GM21360 (cell line): ENCODE measurements at regions not wholly inside any gene's neighbourhood (a gene's known extent, or its start where the extent isn't known, plus 50 kb on each side); places are given as distances from the start of the nearest gene placed in this dataset.
"Not testable (repeated sequence)": the region's sequence is repeated elsewhere in the genome, so short reads cannot be mapped to it uniquely, and the experiment has no call there.

Source experiments
- ATAC-seq: cut with Tn5 transposase; IDR thresholded peaks from one replicate; pipeline ENCODE4 v1.9.1; 2021; ENCODE audit warnings: mild to moderate bottlenecking, moderate library complexity; ENCODE audit not compliant: unreplicated experiment

- ATAC-seq, result no peak
These were observed 193.4 kb upstream of the CDH11 start for GRCh38 chr16:65315081-65315780.

DNA sequence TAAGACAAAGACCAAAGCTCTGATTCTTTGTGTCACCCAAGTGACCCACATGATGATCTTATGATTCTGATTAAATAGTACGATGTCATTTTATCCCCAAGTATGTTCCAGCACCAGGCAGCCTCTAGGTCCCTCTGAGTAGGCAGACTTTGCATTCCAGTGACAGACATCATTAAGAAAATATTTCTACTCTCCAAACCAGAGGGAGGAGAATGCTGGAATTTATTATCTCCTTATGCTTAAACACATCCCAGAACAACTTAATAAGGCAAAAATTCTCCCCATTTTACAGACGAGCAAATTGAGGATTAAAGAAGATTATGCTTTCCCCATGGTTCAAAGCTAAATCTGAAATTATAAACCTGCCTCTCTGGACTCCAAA lies 192.8 kb upstream of the CDH11 start:
- no peak for ATAC-seq

DNA sequence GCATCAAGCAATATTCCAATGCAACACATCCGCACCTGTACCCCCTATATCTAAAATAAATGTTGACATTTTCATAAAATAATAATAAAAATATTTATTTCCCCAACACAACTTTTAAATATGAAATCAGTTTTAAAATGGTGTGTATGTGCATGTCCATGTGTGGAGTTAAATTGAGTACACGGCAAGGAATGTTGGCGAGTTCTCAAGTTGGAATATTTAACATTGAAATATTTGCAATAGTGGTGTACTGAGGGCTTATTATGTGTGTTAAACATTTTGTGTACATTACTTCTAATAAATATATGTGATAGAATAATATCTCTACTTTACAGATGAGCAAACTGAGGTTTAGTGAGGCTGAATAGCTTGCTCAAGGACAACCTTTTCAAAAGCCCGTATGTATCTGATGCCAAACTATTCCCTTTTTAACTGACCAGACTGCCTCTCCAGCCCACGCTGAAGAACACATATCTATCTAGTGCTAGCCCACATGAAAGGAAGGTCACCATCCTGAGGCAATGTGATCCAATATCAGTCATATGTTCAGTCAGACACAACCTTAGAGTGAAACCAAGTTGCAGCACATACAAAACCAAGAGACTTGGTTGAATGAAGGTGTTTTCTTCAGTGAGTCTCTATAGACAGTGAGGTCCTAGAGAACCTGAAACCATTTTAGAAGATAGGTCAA lies 192.2 kb upstream of the CDH11 start:
- no peak for ATAC-seq

- no peak for ATAC-seq
These were observed 190.9 kb upstream of the CDH11 start for GRCh38 chr16:65312795-65313194.

- no peak for ATAC-seq
These were observed 190.2 kb upstream of the CDH11 start for GRCh38 chr16:65312071-65312470.

GRCh38 chr16:65310491-65310890 lies 188.6 kb upstream of the CDH11 start:
- not testable (repeated sequence) for ATAC-seq

DNA sequence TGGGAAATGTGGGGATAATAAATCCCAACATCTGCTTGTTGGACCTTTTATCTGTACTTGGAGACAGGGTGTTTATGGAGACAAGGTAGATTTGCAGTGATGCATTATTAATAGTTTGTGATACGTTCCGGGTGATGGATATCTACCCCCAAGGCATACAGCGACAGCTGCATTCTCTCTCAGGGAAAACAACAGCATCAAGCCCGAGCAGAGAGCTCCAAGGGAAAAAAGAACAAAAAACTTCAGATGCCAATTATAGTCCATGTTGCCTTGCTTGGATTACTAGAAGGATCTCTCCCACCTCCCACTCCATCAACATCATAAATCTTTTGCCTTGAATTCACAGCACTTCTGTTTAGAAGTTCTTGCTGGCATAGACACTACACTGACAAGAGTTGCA lies 187.5 kb upstream of the CDH11 start:
- ATAC-seq, result no peak

GRCh38 chr16:65308506-65308905 lies 186.6 kb upstream of the CDH11 start:
- ATAC-seq, result no peak

DNA sequence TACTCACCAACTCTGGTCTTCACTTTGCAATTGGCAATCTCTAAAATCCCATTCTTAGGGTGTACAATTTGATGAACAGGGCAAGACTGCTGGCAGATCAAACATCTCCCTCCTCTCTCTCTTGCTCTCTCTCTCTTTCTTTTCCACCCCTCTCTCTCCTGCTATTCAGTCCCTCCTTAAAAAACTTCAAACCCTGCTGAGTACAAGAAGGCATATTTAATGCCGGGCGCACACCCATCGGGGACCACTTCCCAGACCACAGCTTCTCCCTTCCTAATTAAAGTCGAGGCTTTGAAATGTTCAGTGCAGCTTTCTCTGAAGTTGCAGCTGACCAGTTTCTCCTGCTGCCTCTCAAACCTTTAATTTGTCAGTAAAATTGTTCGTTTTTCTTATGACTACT lies 185.4 kb upstream of the CDH11 start:
- ATAC-seq, result no peak

- no peak for ATAC-seq
These were observed 184.9 kb upstream of the CDH11 start for GRCh38 chr16:65306722-65307121.

- no peak for ATAC-seq
These were observed 184.4 kb upstream of the CDH11 start for GRCh38 chr16:65306300-65306699.

- no peak for ATAC-seq
These were observed 183.6 kb upstream of the CDH11 start for GRCh38 chr16:65305266-65305959.

GRCh38 chr16:65301029-65301428 lies 179.2 kb upstream of the CDH11 start:
- no peak for ATAC-seq

GRCh38 chr16:65297453-65297852 lies 175.6 kb upstream of the CDH11 start:
- no peak for ATAC-seq

DNA sequence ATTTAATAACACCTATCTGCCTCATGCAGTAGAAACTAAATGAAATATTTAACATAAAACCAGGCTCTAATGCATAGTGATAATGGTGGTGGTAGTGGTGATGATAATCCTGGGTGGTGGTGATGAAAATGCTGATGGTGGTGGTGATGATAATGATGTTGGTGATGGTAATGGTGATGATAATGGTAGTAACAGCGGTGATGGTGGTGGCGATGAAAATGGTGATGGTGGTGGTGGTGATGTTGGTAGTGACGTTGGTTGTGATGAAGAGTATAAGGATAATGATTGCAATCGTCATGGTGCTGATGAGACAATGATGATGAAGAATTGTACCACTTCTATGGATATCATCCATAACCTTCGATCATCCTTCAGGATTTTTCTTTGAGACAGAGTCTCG lies 173.7 kb upstream of the CDH11 start:
- ATAC-seq, result no peak

GRCh38 chr16:65294708-65295107 lies 172.8 kb upstream of the CDH11 start:
- ATAC-seq, result no peak

DNA sequence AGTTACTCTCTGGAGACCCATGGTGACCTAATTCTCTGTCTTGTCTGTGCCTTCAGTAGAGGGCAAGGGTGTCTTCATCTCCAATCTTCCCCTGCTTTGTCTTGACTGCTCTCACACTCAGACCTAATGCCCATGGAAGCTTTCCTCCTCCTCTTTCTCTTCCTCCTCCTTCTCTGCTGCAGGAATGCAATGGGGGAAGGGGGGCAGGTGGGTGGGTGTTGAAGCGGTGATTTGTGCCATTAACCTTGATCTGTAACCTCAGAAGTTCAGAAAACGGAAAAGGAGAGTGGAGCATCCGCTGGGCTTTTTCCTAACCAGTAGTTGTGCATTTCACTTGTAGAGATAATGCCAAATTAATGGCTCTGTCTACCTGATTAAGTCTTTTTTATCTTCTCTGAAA lies 172.3 kb upstream of the CDH11 start:
- no peak for ATAC-seq

DNA sequence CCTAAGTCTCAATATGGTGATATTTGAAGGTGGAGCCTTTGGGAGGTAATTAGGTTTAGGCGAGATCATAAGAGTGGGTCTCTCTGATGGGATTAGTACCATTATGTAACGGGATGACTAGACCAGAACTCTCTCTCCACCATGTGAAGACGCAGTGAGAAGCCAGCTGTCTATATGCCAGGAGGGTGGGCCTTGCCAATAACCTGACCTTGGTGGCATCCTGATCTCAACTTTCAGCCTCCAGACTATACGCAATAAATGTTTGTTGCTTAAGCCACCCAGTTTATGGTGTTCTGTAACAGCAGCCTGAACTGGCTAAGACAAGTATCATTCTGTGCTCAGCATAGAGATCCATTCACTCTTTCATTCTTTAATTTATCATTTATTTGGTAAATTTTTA lies 167.2 kb upstream of the CDH11 start:
- no peak for ATAC-seq

- no peak for ATAC-seq
These were observed 165.4 kb upstream of the CDH11 start for GRCh38 chr16:65287307-65287706.

- ATAC-seq, result no peak
These were observed 163.5 kb upstream of the CDH11 start for GRCh38 chr16:65285128-65286048.

DNA sequence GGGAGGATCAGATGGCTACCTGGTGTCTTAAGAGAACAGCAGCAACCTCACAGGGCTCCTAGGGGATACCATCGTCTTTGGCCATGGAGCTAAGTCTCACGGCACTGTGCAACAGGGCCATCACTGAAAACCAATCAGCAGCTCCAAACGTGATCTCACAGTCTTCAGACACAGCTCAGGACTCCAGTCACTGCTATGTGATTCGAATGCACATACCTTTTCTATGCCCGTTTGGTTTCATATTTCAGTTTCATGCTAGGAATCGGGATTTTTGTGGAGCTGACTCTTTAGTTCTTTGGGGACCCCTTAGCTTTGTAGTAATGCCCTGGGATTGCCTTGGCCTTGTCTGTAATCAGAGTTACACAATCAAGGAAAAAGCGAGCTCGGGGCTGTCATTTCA lies 162.8 kb upstream of the CDH11 start:
- ATAC-seq, result no peak
